Cerebellar cortex (tissue), 1 donor: ENCODE measurements at regions not wholly inside any gene's neighbourhood (a gene's known extent, or its start where the extent isn't known, plus 50 kb on each side); places are given as distances from the start of the nearest gene placed in this dataset.

Experiments used
- DNase-seq: peaks from one replicate; pipeline ENCODE4 v3.0.0-alpha.2; 2015; ENCODE audit warnings: low spot score

DNA sequence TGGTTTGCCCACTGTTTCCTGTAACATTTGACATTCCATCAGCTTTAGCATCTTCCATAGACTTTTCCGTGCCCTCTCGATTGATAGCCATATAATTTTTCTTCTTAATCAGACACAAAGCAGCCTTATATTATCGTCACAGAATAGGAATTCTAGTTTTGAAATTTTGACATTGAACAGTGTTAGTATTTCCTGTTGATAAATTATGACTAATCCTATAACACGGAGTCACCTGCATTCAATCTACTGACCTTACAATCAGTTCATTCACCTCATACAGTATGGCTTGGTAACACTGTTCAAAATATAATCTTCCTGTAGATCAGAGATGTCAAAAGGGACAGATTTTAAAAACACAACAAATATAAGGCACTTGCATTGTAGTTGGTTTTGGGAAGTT, 423.7 kb downstream of the C3orf38 start:
- no peak for DNase-seq

DNA sequence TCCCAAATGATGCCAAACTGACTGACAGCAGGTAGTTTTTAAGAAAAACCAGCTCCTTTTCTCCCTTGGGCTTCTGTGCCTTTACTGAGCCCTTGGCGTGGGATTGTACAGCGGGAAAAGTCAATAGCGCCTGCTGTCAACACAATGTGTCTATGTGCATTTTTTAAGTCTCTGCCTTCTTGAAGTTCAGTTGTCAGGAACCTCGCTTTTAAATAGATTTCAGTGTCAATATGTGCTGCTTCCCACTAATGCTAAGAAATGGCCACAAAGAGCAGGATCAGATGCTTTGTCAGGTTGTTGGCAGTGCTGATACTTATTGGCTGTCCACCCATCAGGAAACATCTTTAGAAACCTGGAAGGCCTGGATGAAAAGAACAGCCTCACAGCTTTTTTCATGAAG, 424.4 kb downstream of the C3orf38 start:
- DNase-seq, result no peak

- DNase-seq, result no peak
Measured at GRCh38 chr3:88584451-88584850, 434.7 kb downstream of the C3orf38 start.

DNA sequence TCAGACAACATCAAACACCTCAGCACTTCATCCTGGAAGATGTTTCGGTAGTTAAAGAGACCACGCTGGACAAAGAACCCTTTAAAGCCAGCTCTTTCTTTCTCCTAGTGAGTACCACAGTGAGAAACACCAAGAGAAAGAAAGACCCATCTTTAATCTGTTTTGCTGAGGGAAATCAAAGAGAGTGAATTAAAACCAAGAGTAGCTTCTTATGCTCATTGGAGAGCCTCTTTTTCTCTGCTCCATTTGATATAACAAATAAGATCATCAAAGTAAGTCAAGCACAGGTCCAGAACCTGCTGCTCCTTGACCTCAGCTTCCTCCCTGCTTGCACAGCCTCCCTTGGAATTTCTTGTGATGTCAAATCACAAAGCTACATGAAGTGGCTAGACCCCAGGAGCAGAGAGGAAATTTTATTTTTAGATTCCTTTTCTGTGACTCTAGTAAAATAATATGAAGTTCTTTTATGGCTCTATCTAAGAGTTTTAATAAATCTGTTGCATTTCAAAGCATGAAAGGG, 436.4 kb downstream of the C3orf38 start:
- DNase-seq, result no peak

- DNase-seq, result no peak
Measured at GRCh38 chr3:88589138-88589537, 439.4 kb downstream of the C3orf38 start.

DNA sequence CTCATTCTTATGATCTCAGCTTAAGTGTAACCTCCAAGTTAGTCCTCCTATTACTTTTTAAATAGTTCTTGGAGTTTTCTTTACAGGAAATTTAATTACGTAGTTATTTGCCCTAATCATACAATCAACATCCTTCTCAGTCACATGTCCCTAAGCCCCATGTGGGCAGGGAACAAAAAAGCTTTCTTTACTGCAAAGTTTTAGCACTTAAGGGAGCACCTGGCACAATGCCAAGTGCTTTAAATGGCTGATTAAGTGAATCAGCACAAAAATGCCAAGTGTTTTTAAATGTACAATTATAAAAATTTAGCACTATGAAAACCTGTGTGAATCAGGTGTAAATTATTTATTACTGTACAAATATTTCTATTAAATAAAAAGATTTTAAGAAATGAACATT, 445.3 kb downstream of the C3orf38 start:
- DNase-seq, result no peak

DNA sequence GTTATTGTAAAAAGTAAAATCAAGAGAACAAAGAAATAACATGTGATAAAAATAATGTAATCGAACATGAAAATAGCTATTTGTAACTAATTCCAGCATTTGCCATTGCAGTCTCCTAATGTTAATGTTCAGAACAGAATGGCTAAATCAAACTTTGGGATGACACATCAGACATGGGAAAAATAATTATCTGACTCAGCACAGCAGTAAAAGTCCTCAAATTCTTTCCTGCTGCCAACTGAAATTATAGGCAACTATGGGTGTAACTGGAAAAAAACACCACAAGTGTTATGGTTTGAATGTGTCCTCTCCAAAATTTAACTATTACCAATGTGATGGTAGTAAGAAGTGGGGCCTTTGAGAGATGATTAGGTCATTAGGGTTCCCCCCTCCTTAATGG, 446.7 kb downstream of the C3orf38 start:
- no peak for DNase-seq

GRCh38 chr3:88610820-88611219, 461.1 kb downstream of the C3orf38 start:
- DNase-seq, result no peak

DNA sequence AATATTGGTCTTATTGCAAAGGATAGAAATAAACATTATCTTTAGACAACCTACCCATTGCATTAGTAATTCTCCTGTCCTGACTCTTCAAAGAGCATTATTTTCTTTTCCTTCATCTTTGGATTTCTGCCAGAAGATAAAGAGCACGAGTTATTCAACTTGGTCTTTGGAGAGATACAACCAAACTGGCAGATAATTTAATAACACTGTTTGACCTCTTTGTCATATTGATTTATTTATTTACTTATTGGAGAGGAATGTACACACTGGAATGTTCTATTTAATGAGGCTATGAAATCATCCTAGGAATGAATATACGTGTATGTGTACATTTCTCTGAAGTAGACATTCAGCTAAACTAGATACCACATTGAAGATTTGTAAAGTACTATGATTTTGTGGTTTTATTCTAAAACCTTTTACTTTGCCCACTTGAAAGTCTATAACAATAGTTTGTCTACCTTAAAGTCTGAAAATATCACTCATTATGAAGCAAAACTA, 462.1 kb downstream of the C3orf38 start:
- no peak for DNase-seq

DNA sequence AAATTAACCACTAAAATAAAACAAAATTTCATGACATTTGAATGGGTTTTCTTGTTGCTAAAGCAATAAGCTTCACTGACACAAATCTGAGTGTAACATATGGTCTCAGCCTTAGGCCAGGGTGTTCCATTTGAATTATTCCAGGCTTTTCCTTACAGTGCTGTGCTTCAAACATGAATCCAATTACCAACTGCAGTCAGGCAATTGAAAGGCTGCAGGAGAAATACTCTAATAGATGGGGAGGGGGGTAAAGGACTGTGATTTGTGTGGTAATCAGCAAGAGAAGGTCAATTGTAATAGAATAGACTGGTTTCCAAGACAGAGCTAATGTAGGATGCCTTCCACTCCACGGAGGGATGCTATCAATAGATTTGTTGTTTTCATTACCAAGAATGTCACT, 466.7 kb downstream of the C3orf38 start:
- no peak for DNase-seq

GRCh38 chr3:88617283-88617682, 467.5 kb downstream of the C3orf38 start:
- DNase-seq, result no peak

DNA sequence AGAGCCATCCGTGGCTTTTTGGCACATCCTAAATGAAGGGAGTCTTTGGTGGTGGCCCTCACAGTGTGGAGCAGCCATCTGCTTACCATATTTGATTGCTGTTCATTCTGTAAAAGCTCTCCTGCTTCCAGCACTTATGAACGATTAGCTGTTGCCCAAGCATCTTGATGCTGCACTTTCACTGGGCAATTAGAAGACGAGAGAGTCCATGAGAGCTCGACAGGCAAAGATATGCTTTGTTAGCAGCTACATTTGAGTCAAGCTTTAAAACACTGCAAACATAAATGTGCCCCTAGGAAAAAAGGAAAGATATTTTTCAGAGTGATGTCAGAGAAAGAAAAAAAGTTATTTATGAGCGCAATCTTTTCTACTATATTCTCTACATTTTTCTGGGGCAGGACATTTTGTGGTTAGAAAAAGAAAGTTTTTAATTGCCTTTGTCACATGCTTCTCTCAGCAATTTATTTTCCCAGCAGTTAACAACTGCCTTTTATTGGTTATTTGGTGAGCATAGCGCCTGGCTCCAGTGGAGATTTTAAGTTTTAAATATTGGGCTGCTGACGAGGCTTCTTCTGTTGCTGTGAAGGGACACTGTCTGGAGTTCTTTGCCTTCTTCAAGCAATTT, 468.4 kb downstream of the C3orf38 start:
- DNase-seq, result no peak

GRCh38 chr3:88621586-88621985, 471.8 kb downstream of the C3orf38 start:
- no peak for DNase-seq

DNA sequence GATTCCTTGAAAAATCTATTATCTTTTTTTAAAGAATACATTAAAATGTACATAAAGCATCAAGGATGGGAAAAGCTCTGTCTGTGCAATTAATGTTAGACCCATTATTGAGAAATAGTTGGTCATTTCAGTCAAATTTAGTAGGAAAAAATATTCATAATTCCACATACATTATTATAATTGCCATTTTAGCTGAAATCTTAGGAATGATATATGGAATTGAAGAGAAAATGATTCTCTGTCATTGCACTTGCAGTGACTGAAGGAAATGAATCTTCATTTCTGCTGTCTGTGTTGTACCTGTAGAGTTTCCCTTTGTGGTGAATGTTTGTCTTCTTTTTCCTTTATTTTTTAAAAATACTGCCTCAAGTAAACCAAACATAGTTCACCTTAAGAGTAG, 473.9 kb downstream of the C3orf38 start:
- DNase-seq, result no peak

GRCh38 chr3:88626456-88627120, 476.8 kb downstream of the C3orf38 start:
- DNase-seq, result no peak

DNA sequence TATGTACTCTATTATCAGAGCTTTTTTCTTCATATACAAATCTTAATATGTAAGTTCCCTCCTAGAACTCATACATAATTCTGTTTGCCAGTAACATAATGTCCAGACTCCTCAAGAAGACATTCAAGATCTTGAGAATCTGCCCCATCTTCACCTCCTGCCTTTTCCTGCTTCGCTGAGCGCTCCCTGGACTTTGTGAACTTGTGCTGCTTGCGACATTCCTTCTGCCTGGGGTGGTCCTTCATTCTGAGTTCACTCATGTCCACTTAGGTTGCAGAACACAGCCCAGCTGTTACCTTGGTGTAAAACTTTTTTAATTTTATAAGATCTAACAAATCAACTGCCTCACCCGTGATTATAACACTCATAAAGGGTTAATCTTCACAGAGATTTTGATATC, 478.5 kb upstream of the EPHA3 start:
- DNase-seq, result no peak

GRCh38 chr3:88632226-88632625, 475.2 kb upstream of the EPHA3 start:
- DNase-seq, result no peak

GRCh38 chr3:88640581-88640980, 466.8 kb upstream of the EPHA3 start:
- no peak for DNase-seq

GRCh38 chr3:88641033-88641604, 466.3 kb upstream of the EPHA3 start:
- no peak for DNase-seq

GRCh38 chr3:88657459-88657858, 450.0 kb upstream of the EPHA3 start:
- DNase-seq, result no peak

GRCh38 chr3:88661433-88661824, 446.0 kb upstream of the EPHA3 start:
- DNase-seq, result no peak

GRCh38 chr3:88668180-88668579, 439.2 kb upstream of the EPHA3 start:
- DNase-seq, result no peak

DNA sequence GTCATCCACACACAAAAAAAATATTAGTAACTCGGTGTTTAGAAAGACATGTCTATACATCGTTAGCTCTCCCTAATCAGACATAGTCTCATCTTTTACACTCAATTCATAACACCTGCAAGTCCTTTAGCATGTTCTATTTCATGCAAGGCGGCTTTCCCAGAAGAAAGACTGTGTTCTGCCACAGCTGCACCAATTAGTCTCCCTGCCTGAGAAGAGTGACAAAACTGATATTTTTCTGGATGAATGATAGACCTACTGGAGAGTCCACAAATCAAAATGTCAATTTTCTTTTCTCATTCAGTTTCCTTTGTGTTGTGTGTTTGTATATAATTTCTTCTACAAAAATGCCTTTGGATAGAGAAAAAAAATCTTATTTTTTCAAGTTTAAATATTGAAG, 435.8 kb upstream of the EPHA3 start:
- DNase-seq, result no peak
